Cardiac fibroblast (primary cell): ENCODE measurements at regions not wholly inside any gene's neighbourhood (a gene's known extent, or its start where the extent isn't known, plus 50 kb on each side); places are given as distances from the start of the nearest gene placed in this dataset.
"Not testable (repeated sequence)": the region's sequence is repeated elsewhere in the genome, so short reads cannot be mapped to it uniquely, and the experiment has no call there.

ENCODE experiments used
- DNase-seq, 2 donors: peaks; one replicate each; pipeline versions ENCODE4 v3.0.0 to v3.0.0-alpha.2; 2010; ENCODE audit warnings: low read depth in 2 of 2
- H3K4me3 ChIP-seq, 2 donors: replicated peaks in 1 of 2; 1 replicate in 1 of 2; 2 replicates in 1 of 2; pipeline ENCODE4 v1.5.1; 2011; ENCODE audit warnings: low read depth in 2 of 2, low read length in 2 of 2, mild to moderate bottlenecking in 2 of 2, moderate library complexity in 1 of 2
- TF ChIP-seq, protein P1 (sequence below): IDR thresholded peaks from one replicate; pipeline ENCODE4 v1.5.1; 2011; ENCODE audit warnings: low read depth, mild to moderate bottlenecking, low read length, inconsistent platforms

DNA sequence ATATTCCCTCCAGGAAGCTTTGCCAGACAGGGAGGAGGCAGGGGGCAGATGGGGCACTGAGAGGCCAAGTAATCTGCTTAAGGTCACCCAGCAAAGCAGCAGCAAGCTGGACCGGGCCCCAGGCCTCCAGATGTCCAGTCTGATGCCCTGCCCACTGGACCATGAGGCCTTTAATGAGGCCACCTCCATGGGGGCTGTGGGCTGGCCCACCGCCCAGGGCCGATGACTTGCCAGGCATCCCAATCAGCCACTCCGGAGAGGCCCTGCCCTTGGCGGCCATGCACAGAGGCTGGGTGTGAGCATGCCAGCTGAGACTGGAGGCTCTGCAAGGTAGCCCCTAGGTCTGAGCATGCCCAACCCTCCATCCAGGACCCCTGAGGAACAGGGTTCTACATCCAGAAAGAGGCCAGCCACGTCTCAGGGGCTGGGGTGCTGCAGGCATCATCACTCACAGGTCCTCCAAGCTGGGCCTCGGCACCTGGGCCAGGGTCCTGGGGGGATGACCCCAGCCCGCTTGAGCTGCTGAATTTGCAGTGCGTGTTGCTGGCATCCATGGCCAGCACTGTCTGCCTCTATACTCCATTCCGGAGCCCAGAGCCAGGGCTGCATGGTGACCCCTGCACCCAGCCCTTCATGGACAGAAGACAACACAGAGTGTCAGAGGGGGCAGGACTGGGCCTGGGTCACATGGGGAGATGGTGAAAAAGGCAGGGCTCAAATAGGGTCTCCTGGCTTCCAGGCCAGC lies 164.2 kb downstream of the INHBB start:
- TF ChIP-seq, protein P1, sequence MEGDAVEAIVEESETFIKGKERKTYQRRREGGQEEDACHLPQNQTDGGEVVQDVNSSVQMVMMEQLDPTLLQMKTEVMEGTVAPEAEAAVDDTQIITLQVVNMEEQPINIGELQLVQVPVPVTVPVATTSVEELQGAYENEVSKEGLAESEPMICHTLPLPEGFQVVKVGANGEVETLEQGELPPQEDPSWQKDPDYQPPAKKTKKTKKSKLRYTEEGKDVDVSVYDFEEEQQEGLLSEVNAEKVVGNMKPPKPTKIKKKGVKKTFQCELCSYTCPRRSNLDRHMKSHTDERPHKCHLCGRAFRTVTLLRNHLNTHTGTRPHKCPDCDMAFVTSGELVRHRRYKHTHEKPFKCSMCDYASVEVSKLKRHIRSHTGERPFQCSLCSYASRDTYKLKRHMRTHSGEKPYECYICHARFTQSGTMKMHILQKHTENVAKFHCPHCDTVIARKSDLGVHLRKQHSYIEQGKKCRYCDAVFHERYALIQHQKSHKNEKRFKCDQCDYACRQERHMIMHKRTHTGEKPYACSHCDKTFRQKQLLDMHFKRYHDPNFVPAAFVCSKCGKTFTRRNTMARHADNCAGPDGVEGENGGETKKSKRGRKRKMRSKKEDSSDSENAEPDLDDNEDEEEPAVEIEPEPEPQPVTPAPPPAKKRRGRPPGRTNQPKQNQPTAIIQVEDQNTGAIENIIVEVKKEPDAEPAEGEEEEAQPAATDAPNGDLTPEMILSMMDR: no peak
- no peak overlapping the region for H3K4me3 ChIP-seq
- no peak for DNase-seq

DNA sequence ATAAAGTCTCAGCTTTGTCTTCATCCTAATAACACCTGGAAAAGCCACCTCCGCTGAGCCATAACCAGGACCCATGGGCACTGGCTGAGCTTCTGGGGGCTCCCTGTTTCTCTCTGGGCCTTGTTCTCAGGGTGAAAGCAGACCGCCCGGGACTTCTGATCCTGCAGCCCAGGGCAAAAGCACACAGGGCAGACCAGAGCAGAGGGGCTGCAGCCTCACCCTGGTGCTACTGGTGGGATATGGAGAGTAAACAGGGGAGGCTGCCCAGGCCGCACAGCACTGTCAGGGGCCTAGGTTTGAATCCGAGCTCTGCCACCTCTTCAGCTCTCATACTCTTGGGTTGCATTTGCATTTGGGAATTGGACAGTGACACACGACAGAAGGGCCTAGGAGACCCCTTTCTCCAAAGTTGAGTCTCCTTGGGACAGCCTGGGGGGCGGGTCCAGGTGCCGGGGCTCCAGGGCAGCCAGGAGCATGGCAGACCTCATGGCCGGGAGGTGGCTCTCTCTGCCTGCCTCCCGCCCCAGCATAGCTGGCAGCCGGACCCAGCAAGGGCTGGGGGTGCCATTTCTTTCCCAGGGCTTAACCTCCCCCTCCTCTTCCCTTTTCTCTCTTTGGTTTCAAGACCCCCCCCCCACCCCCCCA lies 164.9 kb downstream of the INHBB start:
- TF ChIP-seq, protein P1: no peak
- no peak for DNase-seq
- H3K4me3 ChIP-seq: no peak overlapping the region

DNA sequence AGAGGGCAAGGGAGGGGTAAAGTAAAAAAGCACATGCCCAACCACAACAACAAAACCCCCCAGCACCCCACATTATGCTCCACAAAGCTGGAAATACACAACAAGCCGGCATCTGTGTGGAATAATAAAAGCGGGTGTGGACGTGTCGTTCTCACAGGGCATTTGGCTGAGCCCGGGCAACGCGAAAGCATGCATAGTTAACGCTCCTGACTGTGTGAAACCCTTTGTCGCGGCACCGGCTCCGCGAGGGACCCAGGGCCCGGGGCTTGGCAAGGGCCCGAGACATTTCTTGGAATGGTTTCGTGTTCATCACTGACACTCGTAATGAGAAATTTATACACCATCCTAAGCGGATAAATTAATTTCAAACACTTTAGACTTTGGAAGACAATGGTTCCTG lies 165.6 kb downstream of the INHBB start:
- TF ChIP-seq, protein P1: no peak
- no peak overlapping the region for H3K4me3 ChIP-seq
- DNase-seq: no peak

DNA sequence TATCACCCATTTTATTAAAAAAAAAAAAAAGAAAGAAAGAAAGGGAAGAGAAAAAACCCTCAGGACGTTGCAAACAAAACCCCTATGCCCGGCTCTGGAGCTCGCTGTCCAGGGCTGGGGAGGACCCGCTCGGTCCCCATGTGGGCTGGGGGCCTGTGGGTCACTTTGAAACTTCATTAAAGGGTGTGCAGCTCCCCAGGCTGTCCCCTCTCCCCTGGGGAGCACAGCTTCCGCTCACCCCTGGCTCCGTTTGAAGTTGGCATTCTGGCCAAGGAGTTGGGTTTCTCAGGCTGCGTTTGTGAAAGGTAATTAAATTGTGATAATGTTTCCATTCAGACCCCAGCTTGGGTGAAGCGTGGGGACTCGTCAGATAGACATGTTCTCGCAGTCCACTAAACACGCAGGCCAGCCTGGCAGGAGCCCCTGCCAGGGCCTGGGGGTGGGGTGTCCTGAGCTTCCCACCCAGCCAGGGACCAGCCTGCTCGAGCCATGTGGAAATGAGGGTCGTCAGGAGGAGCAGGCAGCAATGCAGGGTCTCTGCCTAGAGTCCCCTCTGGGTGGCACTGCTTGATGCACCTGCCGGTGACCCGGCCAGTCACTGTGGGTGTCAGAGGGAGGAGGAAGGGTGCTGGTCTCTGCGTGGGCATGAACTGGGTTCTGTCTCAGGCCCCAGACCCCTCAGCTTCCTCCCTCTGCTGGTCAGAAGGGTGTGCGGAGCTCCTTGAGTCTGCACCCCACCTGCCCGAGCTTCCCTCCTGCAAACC lies 166.2 kb downstream of the INHBB start:
- no peak for DNase-seq
- H3K4me3 ChIP-seq: no peak overlapping the region
- TF ChIP-seq, protein P1: no peak

DNA sequence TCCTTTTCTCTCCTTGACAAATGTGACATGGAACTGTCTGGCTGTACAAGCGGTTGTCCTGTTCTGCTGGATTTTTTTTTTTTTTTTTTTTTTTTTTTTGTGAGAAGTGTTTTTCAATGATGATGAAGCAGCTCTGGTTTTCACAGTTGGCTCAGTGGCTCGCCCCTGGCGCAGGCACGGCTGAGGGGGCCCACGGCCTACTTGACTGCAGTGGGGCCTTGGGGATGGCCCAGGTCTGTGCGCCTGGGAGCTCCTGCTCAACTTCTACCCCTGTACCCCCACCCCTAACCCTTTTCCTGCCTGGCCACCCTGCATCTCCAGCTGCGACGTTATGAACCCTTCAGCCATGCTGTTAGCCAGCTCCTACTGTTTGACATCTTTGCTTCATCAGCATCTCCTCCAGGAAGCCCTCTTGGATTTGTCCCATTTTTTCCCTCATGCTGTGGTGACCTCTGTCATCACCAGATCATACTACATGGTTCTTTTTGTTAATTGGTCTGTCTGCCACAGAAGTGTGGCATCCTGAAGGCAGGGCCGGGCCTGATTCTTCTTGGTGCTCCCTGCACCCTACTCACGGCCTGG lies 167.9 kb downstream of the INHBB start:
- TF ChIP-seq, protein P1: no peak
- no peak overlapping the region for H3K4me3 ChIP-seq
- no peak for DNase-seq

DNA sequence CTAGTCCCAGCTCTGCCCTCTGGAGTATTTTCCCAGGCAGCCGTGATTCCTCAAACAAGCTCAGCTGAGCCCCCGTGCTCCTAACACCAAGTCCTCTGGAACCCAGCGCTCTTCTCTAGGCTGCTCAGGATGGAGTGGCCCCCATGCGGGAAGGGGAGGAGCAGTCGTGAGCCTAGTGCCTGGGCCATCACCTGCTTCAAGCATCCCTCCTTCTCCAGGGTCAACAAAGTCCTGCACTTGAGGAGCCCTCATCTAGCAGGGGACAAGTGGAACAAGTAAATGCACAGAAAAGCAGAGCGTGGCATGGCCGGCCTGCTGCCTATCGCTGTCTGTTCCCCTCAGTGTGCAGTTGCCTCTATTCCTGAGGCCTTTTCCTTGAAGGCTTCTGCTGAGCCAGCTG lies 168.6 kb downstream of the INHBB start:
- H3K4me3 ChIP-seq: no peak overlapping the region
- TF ChIP-seq, protein P1: no peak
- DNase-seq: no peak

DNA sequence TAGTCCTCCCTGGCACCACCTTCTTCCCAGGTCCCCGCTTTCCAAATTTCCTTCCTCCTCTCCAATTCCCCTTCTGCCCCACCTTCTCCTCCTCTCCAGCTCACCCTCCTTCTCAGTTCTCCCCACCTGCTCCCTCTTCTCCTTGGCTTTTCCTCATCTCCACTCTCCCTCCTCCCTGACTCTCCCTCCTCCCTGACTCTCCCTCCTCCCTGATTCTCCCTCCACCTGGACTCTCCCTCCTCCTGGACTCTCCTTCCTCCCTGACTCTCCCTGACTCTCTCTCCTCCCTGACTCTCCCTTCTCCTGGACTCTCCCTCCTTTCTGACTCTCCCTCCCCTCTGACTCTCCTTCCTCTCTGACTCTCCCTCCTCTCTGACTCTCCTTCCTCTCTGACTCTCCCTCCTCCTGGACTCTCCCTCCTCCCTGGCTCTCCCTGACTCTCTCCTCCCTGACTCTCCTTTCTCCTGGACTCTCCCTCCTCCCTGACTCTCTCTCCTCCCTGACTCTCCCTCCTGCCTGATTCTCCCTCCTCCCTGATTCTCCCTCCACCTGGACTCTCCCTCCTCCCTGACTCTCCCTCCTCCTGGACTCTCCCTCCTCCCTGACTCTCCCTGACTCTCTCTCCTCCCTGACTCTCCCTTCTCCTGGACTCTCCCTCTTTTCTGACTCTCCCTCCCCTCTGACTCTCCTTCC lies 169.3 kb downstream of the INHBB start:
- DNase-seq, H3K4me3 ChIP-seq: not testable (repeated sequence)
